NCI-H2227 (cell line): ENCODE measurements at regions not wholly inside any gene's neighbourhood (a gene's known extent, or its start where the extent isn't known, plus 50 kb on each side); places are given as distances from the start of the nearest gene placed in this dataset.
"Not testable (repeated sequence)": the region's sequence is repeated elsewhere in the genome, so short reads cannot be mapped to it uniquely, and the experiment has no call there.

Source experiments
- DNase-seq: peaks from one replicate; lab custom pipeline; 2025; ENCODE audit not compliant: unreplicated experiment; lab: John Stamatoyannopoulos, UW

DNA sequence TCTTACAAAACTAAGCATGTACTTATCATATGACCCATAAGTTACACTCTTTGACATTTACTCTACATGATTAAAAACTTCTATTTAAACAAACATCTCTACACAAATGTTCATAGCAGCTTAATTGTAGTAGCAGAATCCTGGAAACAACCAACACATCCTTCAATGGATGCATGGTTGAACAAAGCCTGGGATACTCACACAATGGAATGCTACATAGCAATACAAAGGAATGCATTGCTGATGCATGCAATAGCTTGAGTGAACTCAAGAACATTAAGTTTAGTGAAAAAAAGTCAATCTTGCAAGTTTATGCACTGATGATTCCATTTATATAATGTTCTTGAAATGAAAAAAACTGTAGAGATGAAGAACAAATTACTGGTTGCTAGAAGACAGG lies 686.9 kb downstream of the LRRIQ3 start:
- DNase-seq, result no peak

DNA sequence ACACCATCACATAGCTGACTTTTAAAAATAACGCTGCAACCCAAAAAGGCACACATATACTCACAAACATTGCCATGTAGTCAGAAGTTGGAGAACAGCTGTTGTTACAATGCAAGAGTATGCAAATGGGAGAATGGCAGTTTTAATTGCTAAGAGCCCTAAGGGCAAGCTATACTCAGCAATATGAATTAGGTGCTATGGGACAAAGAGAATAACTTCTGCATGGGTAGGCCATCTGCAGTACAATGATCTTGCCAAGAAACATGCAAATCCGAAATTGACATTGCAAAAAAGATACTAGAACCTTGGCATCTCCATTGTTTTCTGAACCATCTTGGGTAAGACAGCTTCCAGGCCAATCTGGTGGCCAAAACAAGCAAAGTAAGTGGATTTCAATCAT lies 697.8 kb downstream of the LRRIQ3 start:
- no peak for DNase-seq

DNA sequence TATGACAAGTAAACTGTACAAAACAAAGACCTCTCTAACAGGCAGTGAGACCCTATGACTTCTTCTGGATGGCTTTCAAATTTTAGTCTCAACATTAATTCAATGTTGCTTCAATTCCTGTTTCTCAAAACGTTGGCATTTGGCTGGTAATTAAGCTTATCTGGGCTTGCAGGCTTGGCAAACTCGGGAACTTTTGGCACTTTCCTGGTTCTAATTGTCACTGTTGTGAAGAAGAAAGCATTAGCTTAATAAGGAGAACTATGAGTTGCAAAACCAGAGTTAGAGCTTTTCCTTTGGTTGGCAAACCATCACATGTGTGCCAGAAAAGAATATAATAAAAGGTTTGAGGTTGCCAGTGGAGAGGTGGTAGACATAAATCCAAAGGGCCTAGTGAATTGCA lies 698.3 kb downstream of the LRRIQ3 start:
- no peak for DNase-seq

DNA sequence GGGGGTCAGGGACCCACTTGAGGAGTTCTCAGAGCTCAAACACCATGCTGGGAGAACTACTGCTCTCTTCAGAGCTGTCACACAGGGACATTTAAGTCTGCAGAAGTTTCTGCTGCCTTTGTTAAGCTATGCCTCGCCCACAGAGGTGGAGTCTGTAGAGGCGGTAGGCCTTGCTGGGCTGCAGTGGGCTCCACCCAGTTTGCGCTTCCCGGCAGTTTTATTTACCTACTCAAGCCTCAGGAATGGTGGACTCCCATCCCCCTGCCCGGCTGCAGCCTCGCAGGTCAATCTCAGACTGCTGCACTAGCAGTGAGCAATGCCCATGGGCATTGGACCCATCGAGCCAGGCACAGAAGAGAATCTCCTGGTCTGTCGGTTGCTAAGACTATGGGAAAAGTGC lies 706.4 kb downstream of the LRRIQ3 start:
- no peak for DNase-seq

DNA sequence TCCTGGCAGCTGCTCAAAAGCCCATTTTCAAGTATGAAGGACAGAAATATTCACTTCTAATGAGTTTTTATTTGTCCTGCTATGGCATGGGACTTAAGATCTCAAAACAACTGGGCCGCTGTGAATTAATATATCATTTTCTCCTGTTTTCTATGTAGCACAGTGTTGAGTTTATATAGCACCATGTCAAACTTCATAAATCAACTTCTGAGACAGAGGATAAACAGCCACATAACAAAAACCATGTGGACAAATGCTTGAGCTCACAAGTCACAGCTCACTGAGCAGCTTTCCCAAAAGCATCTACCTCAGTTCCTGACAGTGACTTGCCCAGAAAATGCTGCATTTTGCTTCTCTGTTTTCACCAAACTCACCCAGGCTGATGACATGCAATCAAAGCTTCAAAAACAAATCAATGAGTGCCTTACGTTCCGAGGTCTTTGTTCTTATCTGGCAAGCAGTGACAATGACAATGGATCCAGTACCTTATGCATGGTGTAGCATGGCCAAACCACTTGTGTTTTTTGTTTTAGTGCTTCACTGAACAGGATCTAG lies 722.6 kb downstream of the LRRIQ3 start:
- DNase-seq, result no peak

DNA sequence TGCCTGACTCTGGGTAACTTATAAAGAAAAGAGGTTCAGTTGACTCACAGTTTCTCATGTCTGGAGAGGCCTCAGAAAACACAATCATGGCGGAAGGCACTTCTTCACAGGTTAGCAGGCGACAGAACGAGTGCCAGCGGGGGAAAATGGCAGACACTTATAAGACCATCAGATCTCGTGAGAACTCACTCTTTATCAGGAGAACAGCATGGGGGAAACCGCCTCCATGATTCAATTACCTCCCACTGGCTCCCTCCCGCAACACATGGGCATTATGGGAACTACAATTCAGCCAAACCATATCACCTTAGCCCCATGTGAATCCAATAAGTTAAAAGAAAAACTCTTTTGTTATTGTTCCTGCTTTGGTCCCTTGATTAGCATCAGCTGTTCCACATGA lies 725.2 kb downstream of the LRRIQ3 start:
- no peak for DNase-seq

DNA sequence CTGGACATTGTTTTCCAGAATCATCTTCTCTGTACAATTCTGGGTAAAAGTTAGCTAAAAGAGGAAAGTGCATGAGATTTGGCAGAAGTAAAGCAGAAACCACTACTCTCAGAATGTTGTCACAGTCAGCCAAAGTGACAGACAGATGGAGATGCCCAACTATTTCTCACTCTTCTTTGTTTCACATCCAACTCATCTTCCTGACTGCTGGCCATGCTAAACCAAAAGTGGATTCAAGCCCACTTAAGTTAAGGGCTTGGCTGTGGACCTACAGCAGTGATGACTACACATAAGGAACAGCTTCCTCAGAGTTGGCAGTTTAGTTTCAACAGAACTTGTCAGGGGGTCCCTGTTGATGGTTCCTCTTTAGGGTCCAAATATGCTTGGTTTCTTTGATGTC lies 730.2 kb downstream of the LRRIQ3 start:
- DNase-seq, result no peak

DNA sequence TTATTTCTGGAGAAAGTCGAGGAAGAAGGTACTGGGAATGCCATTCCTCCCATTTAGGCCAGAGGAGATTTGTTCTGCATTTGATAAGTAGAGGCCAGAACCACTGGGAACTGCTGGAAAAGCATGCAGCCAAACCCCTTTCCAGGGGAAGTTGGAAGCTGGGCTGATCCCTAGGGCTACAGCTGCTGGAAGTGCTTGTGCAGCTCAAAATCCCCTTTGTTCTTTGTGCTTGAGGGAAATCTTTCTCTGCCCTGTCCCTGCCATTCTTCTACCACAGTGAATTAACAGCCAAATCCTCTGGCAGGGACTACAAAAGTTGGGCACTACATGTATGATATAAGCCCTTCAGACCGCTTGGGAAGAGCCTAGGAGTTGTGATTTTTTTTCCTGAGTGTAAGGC lies 734.1 kb downstream of the LRRIQ3 start:
- no peak for DNase-seq

DNA sequence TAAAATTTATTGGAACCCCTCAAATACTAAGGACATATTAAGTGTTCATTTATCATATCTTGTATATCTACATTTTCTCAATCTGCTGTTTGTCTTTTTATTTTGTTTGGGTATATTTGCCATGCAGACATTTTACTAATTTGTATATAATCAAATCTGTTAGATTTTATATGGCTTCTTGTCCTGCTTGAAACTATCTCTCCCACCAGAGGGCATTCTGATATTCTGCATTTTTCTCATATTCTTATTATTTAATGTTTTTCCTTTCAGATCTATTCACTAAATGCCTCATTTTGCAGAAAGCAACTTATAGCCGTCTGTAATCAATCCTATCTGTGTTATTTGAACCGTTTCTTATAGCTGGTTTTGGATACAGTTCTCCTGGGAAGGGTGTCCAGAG lies 745.5 kb downstream of the LRRIQ3 start:
- no peak for DNase-seq

DNA sequence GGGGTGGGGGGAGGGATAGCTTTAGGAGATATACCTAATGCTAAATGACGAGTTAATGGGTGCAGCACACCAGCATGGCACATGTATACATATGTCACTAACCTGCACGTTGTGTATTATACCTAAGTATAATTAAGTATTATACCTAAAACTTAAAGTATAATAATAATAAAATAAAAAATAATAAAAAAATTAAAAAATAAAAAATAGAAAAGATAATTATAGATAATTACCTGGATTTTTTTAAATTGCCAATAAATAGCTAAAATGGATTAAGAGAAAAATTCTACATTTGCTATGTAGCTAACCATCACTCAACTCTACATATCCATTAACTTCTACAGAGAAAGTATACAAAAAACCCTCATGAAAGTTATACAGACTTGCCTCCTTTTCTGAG lies 747.3 kb downstream of the LRRIQ3 start:
- not testable (repeated sequence) for DNase-seq

DNA sequence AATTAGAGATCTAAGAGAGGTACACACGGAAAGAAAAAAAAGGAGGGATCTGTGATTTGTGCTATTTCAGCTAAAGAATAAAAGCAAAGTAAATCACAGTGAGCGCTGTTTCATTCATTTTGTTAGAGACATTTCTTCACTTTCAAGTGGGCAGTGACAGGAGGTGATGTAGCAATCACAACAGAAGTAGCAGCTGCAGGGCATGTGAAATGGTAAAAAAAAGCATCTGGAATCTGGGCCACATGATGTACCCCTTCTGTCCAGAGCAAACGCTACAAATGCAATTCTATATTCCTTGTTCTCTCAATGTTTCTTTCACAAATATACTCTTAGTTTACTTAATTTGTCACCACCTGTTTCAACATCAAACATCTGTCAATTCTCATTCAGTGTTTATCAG lies 786.5 kb downstream of the LRRIQ3 start:
- no peak for DNase-seq

DNA sequence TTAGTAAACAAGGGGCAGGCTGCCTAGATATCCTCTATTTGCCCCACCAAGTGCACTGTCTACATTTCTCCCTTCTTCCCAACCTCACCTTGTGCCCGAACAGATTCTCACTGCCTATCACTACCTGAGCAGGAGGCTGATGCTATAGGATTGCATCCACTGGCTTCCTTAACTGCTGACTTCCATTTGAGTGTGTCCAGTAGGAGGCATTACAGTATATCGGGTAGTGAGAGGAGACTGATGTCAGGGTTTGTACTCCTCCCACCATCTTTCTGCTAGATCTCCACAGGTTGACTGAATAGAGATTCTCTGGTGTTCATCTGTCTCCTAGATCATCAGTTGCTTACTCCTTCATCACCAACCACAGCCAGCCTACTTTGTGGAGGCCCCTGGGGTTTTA lies 796.3 kb downstream of the LRRIQ3 start:
- DNase-seq, result no peak

DNA sequence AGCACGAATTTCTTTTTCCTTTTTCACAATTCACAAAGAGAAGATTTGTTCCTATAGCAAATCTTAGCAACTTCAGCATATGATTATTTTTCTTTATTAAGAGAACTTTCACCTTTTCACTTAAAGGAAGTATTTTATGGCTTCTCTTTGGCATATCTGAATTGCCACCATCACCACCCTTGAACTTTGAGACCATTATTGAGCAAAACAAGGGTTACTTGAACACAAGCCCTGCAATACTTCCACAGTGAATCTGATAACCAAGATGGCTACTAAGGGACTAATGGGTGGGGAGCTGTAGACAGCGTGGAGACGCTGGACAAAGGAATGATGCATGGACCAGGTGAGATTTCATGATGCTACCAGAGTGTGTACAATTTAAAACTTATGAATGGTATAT lies 815.0 kb downstream of the LRRIQ3 start:
- no peak for DNase-seq

DNA sequence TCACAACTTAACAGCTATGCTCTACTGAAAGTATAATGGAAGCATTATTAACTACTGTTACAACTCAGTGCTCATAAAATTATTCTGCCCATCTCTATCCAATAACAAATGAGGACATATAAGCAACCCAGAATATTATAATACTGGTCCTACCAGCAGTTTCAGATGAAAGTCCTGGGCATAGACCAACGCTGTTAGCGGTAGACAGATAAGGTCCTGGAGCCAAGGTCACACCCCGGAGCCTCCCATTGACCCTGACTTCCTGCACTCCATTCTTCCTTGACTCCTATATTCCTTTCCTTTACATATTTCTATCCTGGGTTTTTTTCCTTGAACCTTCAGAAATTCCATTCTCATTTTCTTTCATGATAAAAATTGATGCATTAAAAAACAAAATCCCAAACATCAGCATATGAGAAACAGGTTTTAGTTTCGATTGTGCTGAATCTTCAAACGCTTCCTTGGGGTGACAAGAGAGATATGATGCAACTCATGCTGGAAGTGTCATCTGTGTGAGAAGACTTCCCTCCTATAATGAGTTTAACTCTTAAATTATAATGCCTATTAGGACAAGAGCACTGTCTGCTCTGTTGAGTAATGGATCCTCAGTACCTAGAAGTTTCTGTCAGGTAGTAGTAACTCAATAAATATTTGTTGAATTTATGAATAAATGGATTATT lies 831.1 kb downstream of the LRRIQ3 start:
- no peak for DNase-seq

DNA sequence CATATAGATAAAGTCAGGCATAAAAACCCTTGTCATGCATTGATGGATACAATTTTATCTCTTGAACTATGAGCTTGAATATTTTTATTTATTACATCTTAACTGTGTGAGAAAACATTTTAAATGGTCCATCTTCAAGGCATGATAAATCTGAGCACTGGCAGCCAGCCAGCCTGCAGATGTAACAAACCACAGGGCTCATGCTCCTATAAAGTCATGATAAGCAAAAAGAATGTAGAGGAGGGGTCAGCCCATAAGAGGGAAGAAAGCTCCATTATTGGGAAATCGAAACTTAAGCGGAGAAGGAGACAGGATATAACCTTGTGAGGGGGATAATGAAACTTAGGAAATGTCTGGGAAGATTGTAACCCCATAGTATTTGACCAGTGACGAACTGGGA lies 839.0 kb downstream of the LRRIQ3 start:
- no peak for DNase-seq

DNA sequence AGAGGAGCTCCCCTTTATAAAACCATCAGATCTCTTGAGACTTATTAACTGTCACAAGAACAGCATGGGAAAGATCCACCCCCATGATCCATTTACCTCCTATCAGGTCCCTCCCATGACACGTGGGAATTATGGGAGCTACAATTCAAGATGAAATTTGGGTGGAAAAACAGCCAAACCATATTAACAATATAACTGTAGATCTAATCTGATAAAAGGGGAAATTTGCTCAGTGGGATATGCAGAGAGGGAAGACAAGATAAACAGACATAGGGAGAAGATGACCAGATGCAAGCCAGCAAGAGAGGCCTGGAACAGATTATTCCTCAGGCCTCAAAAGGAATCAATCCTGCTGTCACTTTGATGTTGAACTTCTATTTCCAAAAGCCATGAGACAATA lies 841.5 kb downstream of the LRRIQ3 start:
- no peak for DNase-seq

DNA sequence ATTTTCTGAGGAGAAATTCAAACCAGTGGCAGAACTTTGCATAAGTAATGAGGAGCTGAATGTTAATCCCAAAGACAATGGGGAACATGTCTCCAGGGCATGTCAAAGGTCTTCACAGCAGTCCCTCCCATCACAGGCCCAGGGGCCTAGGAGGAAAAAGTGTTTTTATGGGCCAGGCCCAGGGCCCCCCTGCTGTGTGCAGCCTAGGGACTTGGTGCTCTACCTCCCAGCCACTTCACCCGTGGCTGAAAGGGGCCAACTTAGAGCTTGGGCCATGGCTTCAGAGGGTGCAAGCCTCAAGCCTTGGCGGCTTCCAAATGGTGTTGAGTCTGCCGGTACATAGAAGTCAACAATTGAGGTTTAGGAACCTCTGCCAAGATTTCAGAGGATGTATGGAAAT lies 854.0 kb downstream of the LRRIQ3 start:
- DNase-seq, result no peak

DNA sequence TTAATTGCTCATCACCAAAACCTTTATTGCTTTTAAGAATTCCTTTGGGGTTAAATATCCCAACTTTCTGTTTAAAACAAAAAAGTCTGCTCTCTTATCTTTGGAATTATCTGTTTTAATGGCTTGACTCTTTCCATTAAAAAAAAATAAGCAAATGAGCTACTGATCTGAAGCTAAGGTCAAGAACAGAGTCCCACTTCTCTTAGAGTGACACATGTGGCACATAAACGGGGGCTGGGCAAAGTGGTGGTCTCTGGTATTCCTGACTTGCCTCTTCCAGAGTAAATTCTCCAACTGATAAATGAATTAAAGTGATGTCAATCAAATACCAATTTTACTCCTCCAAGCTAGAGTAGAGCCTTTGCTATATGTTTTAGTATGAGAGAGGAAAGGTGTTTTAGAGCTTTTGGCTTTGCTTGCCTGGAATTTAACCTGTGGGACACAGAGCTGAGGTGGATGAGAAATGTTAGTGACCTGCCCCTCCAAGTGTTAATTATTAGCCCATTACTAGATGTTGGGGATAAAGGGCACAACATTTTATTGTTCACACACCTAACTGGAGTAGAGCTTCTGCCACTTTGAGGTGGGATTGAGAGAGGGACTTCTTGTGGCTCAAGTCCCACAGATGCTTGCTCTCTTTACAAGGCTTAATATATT lies 864.0 kb downstream of the LRRIQ3 start:
- DNase-seq, result no peak

DNA sequence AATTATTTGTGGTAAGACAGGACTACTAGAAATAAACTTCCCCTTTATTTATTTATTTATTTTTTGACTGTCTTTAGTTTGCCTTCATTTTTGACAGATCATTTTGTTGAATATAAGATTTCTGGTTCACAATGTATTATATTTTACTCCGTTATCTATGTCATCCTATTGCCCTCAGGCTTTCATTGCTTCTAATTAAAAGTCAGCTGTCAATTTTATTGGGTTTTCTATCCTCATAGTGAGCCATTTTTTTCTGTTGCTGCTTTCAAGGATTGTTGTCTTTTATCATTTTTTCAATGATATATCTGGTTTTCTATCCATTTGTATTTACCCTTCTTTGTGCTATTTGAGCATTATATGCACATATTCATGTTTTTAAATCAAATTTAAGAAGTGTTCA lies 866.2 kb downstream of the LRRIQ3 start:
- DNase-seq, result no peak

DNA sequence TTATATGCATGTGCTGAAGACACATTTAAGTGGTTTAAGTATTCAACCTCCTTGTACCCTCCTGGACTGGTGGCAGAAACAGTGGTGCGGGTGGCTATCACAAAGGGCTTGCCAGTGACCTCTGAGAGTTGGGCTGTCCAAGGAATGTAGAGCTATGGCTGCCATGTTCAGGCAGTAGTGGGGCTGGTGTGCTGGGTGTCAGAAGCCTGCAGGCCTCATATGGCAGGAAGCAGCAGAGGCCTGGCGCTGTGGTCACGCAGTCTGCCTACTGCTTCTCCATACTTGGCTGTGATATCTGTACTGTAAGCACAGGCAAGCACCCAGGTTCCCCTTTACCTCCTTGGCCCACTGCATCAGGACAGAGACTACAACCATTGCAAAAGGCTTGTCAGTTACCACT lies 870.0 kb downstream of the LRRIQ3 start:
- no peak for DNase-seq

DNA sequence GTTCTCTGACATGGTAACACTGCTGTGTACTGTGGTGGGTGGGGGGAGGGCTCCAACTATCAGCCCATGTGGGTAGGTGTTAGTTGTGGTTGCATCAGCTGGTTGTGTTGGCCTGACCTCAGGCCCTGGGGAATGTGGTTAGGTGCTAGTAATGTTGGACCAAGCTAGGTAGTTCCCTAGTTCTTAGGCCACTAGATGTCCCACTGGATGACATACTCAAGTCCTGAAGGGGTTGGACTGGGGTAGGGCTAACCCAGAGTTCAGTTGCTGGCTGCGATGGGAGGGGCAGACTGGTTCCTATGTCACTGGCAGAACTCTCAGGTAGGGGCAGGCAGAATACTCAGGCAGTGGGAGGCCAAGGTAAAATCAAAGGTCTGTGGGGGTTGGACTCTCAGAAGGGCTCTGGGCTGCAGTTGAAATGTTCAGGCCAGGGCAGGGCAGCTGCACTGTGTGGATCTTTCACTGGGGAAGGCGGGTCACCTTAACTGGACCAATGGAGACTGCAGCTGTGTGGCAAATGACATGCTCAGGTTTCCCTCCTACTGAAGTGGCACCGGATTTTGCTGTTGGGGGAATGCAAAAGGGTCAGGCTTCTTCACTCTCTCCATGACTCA lies 870.7 kb downstream of the LRRIQ3 start:
- DNase-seq, result no peak

DNA sequence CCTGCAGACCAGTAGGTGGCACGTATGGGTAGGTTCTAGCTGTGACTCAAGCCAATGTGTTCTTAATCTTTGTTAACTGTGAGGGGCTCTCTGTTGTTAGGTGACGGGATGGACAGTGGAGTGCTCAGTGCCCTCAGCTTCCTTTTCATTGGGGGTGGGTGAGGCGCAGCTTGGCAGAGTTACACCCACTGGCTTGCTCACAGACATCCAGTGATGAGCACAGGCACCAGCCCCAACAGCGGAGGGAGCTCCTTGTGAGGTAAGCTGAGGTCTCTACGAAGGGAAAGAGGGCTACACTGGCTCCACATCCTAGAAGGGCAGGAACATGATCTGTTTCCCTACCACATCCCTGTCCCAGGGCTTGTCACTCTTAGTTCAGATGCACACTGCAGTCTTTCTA lies 871.3 kb downstream of the LRRIQ3 start:
- DNase-seq, result no peak
